GM12878 (cell line): ENCODE measurements at regions not wholly inside any gene's neighbourhood (a gene's known extent, or its start where the extent isn't known, plus 50 kb on each side); places are given as distances from the start of the nearest gene placed in this dataset.

Source experiments
- ATAC-seq: fragments of 200-7000 bp; cut with Tn5 transposase; 3 replicates; pipeline ENCODE4 v1.9.1; 2020; ENCODE audit warnings: mild to moderate bottlenecking, moderate library complexity
- BruUV-seq: library from RNA; stranded (reverse); fragments of 400-500 nt; replicated peaks from 2 replicates; lab custom pipeline; 2021; lab: Mats Ljungman, UMichigan
- CTCF ChIA-PET: fragments of 300-600 bp; sonication (Branson Sonifier 250); formaldehyde crosslinking; extraction: SDS; loops from one replicate; lab custom pipeline; 2021; ENCODE audit warnings: inconsistent platforms; lab: Yijun Ruan, JAX
- POLR2A ChIA-PET: fragments of 350-600 bp; formaldehyde crosslinking; extraction: SDS; loops from one replicate; lab custom pipeline; 2021; ENCODE audit warnings: inconsistent platforms; lab: Charles Lee
- RAD21 ChIA-PET: fragments of 300-600 bp; sonication (Branson Sonifier 250); formaldehyde crosslinking; loops from one replicate; lab custom pipeline; 2023; ENCODE audit warnings: antibody characterized with exemption; ENCODE audit not compliant: unreplicated experiment; lab: Charles Lee
- SMC1A ChIA-PET: fragments of 300-600 bp; sonication (Branson Sonifier 250); formaldehyde crosslinking; loops from one replicate; lab custom pipeline; 2023; ENCODE audit not compliant: unreplicated experiment, uncharacterized antibody; lab: Charles Lee
- DNase-seq: peaks from one replicate; pipeline ENCODE4 v3.0.0-alpha.2; 2011; ENCODE audit warnings: low read depth, low spot score
- FAIRE-seq: peaks from 3 replicates; lab custom pipeline; 2011; peaks lifted over from hg19 to GRCh38; lab: Jason Lieb, UNC
- H2AFZ ChIP-seq: 2 replicates; pipeline ENCODE4 v1.6.0; 2011; ENCODE audit warnings: low read depth, low read length, control low read depth; ENCODE audit not compliant: control insufficient read depth
- H3K27ac ChIP-seq: 2 replicates; pipeline ENCODE4 v1.5.1; 2011; ENCODE audit warnings: control low read depth; ENCODE audit not compliant: control insufficient read depth, insufficient read depth
- H3K27me3 ChIP-seq, 2 experiments: replicated peaks in 1 of 2; 2 replicates each; pipeline versions ENCODE4 v1.6.0 to v1.6.1; 2011; ENCODE audit warnings: low read length in 1 of 2; ENCODE audit not compliant: control insufficient read depth in 2 of 2, insufficient read depth in 2 of 2
- H3K36me3 ChIP-seq, 2 experiments: 2 replicates each; pipeline ENCODE4 v1.5.1; 2011; ENCODE audit warnings: low read length in 1 of 2; ENCODE audit not compliant: control insufficient read depth in 2 of 2, insufficient read depth in 2 of 2
- H3K4me1 ChIP-seq: 2 replicates; pipeline ENCODE4 v1.6.1; 2011; ENCODE audit warnings: mild to moderate bottlenecking, low read length, moderate library complexity, mixed read lengths; ENCODE audit not compliant: control insufficient read depth, insufficient read depth
- H3K4me2 ChIP-seq: 2 replicates; pipeline ENCODE4 v1.6.0; 2011; ENCODE audit warnings: control low read depth; ENCODE audit not compliant: control insufficient read depth, insufficient read depth
- H3K4me3 ChIP-seq: fragments of 200-600 bp; sonication (generic); 2 replicates; pipeline ENCODE4 v1.5.1; 2016
- H3K79me2 ChIP-seq: 2 replicates; pipeline ENCODE4 v1.6.0; 2011; ENCODE audit warnings: low read length; ENCODE audit not compliant: control insufficient read depth, insufficient read depth
- H3K9ac ChIP-seq: 2 replicates; pipeline ENCODE4 v1.8.0; 2011; ENCODE audit warnings: low read length, control low read depth, mixed read lengths; ENCODE audit not compliant: control insufficient read depth, insufficient read depth
- H3K9me3 ChIP-seq: replicated peaks from 3 replicates; pipeline ENCODE4 v1.5.1; 2011; ENCODE audit warnings: mild to moderate bottlenecking, low read length; ENCODE audit not compliant: control insufficient read depth, insufficient read depth
- H4K20me1 ChIP-seq: 2 replicates; pipeline ENCODE4 v1.6.0; 2011; ENCODE audit not compliant: control insufficient read depth, insufficient read depth
- BACH1 ChIP-seq: fragments of 450-650 bp; IDR thresholded peaks from 2 replicates; pipeline ENCODE4 v1.6.1; 2017; ENCODE audit warnings: mild to moderate bottlenecking, borderline replicate concordance
- CEBPZ ChIP-seq: fragments of 150-350 bp; IDR thresholded peaks from 2 replicates; pipeline ENCODE4 v1.6.1; 2016; ENCODE audit warnings: low read depth, low read length
- CHD2 ChIP-seq: IDR thresholded peaks from 2 replicates; pipeline ENCODE4 v1.6.1; 2011; ENCODE audit warnings: low read depth, low read length, improper control_type of control experiment, borderline replicate concordance
- IRF3 ChIP-seq: fragments of 450-650 bp; IDR thresholded peaks from 2 replicates; pipeline ENCODE4 v1.6.1; 2014; ENCODE audit warnings: mild to moderate bottlenecking
- NR2F1 ChIP-seq: fragments of 450-650 bp; conservative IDR thresholded peaks from 2 replicates; pipeline ENCODE4 v1.6.1; 2017; ENCODE audit warnings: mild to moderate bottlenecking
- POU2F2 ChIP-seq: IDR thresholded peaks from 3 replicates; pipeline ENCODE4 v1.6.1; 2011; ENCODE audit warnings: low read depth, mild to moderate bottlenecking, low read length, borderline replicate concordance
- RBBP5 ChIP-seq: fragments of 200-600 bp; sonication (generic); conservative IDR thresholded peaks from 2 replicates; pipeline ENCODE4 v1.6.1; 2016
- SMARCA5 ChIP-seq: fragments of 450-650 bp; IDR thresholded peaks from 2 replicates; pipeline ENCODE4 v1.6.1; 2017; ENCODE audit warnings: mild to moderate bottlenecking
- ZBTB11 ChIP-seq: fragments of 450-650 bp; formaldehyde crosslinking; IDR thresholded peaks from 2 replicates; pipeline ENCODE4 v1.5.0; 2022; ENCODE audit warnings: mild to moderate bottlenecking, missing genetic modification characterization
- WGBS: methylation state at CpG from one replicate; pipeline ENCODE4 v1.1.6; 2016; ENCODE audit warnings: low lambda C conversion rate; ENCODE audit not compliant: insufficient replicate concordance, insufficient coverage; ENCODE audit errors: missing lambda C conversion rate; 5-methylcytosine and 5-hydroxymethylcytosine counted together
- in situ Hi-C: fragments of 300-500 bp; cut with MboI; formaldehyde crosslinking; loops from 9 replicates; pipeline ENCODE4 v1.14.3; 2018; ENCODE audit warnings: mixed read lengths
- intact Hi-C: fragments of 100-400 bp; cut with micrococcal nuclease; formaldehyde crosslinking; loops from one replicate; pipeline ENCODE4 v1.14.2; 2022; ENCODE audit not compliant: unreplicated experiment

- TF ChIP-seq ZBTB11 (no peak), IRF3 (no peak), RBBP5 (no peak)
These were observed 111.6 kb downstream of the ADRB2 start (continued) for GRCh38 chr5:148937830-148938521.

GRCh38 chr5:148938522-148938882, 112.1 kb downstream of the ADRB2 start:
- CTCF ChIA-PET = no interaction called here
- Histone ChIP-seq H3K4me3 (no peak overlapping the region), H3K9me3 (no peaks in the 10 kb centered on the region), H3K27ac (no peak overlapping the region), H3K9ac (no peak overlapping the region), H3K79me2 (no peaks in the 10 kb centered on the region), H3K36me3 (no peaks in the 10 kb centered on the region), H3K4me1 (no peaks in the 10 kb centered on the region), H3K4me2 (no peak overlapping the region), H2AFZ (no peak overlapping the region), H3K27me3 (no peaks in the 10 kb centered on the region; a peak in 1 of 4 replicates), H4K20me1 (no peaks in the 10 kb centered on the region)
- SMC1A ChIA-PET = no interaction called here
- FAIRE-seq = no peak
- no peak for ATAC-seq
- BruUV-seq = no TSS peak
- RAD21 ChIA-PET = no interaction called here
- DNase-seq = no peak
- intact Hi-C loops = no loop called here
- POLR2A ChIA-PET = no interaction called here
- WGBS = 47% methylated on average over 3 of the region's 3 CpGs
- in situ Hi-C loops = no loop called here
- TF ChIP-seq BACH1 = no peak
- TF ChIP-seq NR2F1 = no peak
- no peak for TF ChIP-seq ZBTB11
- no peak for TF ChIP-seq CHD2
- no peak for TF ChIP-seq SMARCA5
- TF ChIP-seq CEBPZ = no peak
- no peak for TF ChIP-seq POU2F2
